ENCODE measurements at regions not wholly inside any gene's neighbourhood (a gene's known extent, or its start where the extent isn't known, plus 50 kb on each side); places are given as distances from the start of the nearest gene placed in this dataset.

DNA sequence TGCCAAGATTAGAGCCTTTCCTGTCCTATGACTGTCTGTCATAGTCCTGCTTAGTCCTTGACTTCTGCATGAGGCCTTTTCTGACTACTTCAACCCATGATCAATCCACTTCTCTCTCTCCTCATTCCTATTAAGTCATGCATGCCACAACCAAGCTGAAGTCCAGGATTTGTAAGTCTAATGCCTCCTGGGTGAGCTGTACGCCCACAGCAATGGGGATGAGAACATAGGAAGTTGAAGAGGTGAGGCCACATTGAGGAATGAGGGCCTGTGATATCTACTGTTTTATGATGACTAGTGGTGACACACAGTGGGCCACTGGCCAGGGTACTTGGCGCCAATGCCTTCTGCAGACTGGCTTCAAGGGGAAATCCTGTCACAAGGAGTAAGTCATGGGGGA lies 994.1 kb upstream of the TMEM132C start:
- H3K4me1 ChIP-seq (ENCODE audit: insufficient read depth, low read length): no peaks in the 10 kb centered on the region
- H3K4me2 ChIP-seq (ENCODE audit: insufficient read depth, insufficient read length, low read length): no peak overlapping the region
- Mint-ChIP-seq H3K4me1 (no peaks in the 10 kb centered on the region), H3K36me3 (ENCODE audit: insufficient read depth in 1 of 3, low read depth in 3 of 3) (no peaks in the 10 kb centered on the region; a peak in 1 of 7 replicates), H3K27ac (no peak overlapping the region), H3K27me3 (ENCODE audit: low read depth) (peaks cover 13% of the 10 kb centered on the region), H3K9me3 (no peaks in the 10 kb centered on the region), H3K4me3 (no peak overlapping the region)
- H3K23ac ChIP-seq (ENCODE audit: insufficient read length, low read depth, low read length): no peak overlapping the region
- no peak overlapping the region for H2AK5ac ChIP-seq (ENCODE audit: insufficient read length, low read length)
- no peak overlapping the region for H4K8ac ChIP-seq (replicated peaks; ENCODE audit: insufficient read length, low read depth, low read length)
- TF ChIP-seq, protein P1, sequence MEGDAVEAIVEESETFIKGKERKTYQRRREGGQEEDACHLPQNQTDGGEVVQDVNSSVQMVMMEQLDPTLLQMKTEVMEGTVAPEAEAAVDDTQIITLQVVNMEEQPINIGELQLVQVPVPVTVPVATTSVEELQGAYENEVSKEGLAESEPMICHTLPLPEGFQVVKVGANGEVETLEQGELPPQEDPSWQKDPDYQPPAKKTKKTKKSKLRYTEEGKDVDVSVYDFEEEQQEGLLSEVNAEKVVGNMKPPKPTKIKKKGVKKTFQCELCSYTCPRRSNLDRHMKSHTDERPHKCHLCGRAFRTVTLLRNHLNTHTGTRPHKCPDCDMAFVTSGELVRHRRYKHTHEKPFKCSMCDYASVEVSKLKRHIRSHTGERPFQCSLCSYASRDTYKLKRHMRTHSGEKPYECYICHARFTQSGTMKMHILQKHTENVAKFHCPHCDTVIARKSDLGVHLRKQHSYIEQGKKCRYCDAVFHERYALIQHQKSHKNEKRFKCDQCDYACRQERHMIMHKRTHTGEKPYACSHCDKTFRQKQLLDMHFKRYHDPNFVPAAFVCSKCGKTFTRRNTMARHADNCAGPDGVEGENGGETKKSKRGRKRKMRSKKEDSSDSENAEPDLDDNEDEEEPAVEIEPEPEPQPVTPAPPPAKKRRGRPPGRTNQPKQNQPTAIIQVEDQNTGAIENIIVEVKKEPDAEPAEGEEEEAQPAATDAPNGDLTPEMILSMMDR (conservative IDR thresholded peaks at IDR 0.05): no peak
- no peak overlapping the region for H3K4ac ChIP-seq (ENCODE audit: low read depth, low read length)
- no peak overlapping the region for H2BK120ac ChIP-seq (ENCODE audit: low read depth, low read length, poor library complexity, severe bottlenecking)
- no peaks in the 10 kb centered on the region for H3K23me2 ChIP-seq (ENCODE audit: insufficient read length, low read depth, low read length, poor library complexity, severe bottlenecking)
- no peaks in the 10 kb centered on the region for H4K20me1 ChIP-seq (ENCODE audit: control insufficient read depth, insufficient read depth, insufficient read length)
- no peak overlapping the region for H3K9ac ChIP-seq (ENCODE audit: extremely low read depth, insufficient read length, low read length)
- H3K14ac ChIP-seq (ENCODE audit: insufficient read depth, low read length): no peak overlapping the region
- H3K79me1 ChIP-seq (ENCODE audit: insufficient read depth, low read depth, low read length, poor library complexity, severe bottlenecking): no peaks in the 10 kb centered on the region
- no CpG with 5 or more reads among the region's 2 CpGs for WGBS (ENCODE audit: extremely low coverage, insufficient read length, low lambda C conversion rate)
- H3K9me3 ChIP-seq (ENCODE audit: control insufficient read depth, low read depth, low read length): no peaks in the 10 kb centered on the region
- no peak overlapping the region for H2AFZ ChIP-seq (ENCODE audit: low read length)
- no peak overlapping the region for H4K5ac ChIP-seq (ENCODE audit: insufficient read length, low read depth, low read length)
- H3K27ac ChIP-seq (ENCODE audit: insufficient read length, low read depth, low read length): no peak overlapping the region
- no peak overlapping the region for H2BK5ac ChIP-seq (ENCODE audit: insufficient read length, low read length)
- no peak overlapping the region for H3T11ph ChIP-seq (ENCODE audit: low read length)
- H3K27me3 ChIP-seq (ENCODE audit: insufficient read depth, low read length): no peaks in the 10 kb centered on the region
- H4K91ac ChIP-seq (ENCODE audit: insufficient read length, low read depth, low read length): no peak overlapping the region
- H2BK12ac ChIP-seq (ENCODE audit: insufficient read length, low read depth, low read length): no peak overlapping the region
- no peak overlapping the region for H2BK15ac ChIP-seq (ENCODE audit: low read depth, low read length)
- H3K79me2 ChIP-seq (ENCODE audit: insufficient read depth, low read length): no peaks in the 10 kb centered on the region
- H3K56ac ChIP-seq (ENCODE audit: insufficient read length, low read depth, low read length): no peak overlapping the region
- DNase-seq: no peak
- H2BK20ac ChIP-seq (ENCODE audit: low read depth, low read length, poor library complexity, severe bottlenecking): no peak overlapping the region
- no peak overlapping the region for H3K18ac ChIP-seq (ENCODE audit: insufficient read length, low read depth, low read length)

Data from H9 (cell line).